Spleen (tissue), 7 donors: ENCODE measurements at regions not wholly inside any gene's neighbourhood (a gene's known extent, or its start where the extent isn't known, plus 50 kb on each side); places are given as distances from the start of the nearest gene placed in this dataset.

Experiments used
- CTCF ChIP-seq, 11 experiments: fragments of 200-600 bp in 7 of 11; fragments of 450-650 bp in 4 of 11; sonication (generic) in 4 of 11; IDR thresholded peaks in 8 of 11; conservative IDR thresholded peaks in 3 of 11; 1 replicate in 7 of 11; 2 replicates in 4 of 11; pipeline versions ENCODE4 v1.4.0 to v1.8.0; 2016 to 2021; ENCODE audit warnings: antibody characterized with exemption in 11 of 11, inconsistent platforms in 4 of 11, mild to moderate bottlenecking in 1 of 11
- POLR2A ChIP-seq, 3 donors: fragments of 450-650 bp; IDR thresholded peaks; one replicate each; pipeline ENCODE4 v1.5.1; 2017; ENCODE audit warnings: antibody characterized with exemption in 3 of 3, mild to moderate bottlenecking in 1 of 3
- POLR2AphosphoS5 ChIP-seq, 3 donors: sonication (generic); formaldehyde crosslinking; IDR thresholded peaks; one replicate each; pipeline ENCODE4 v1.5.1; 2017; ENCODE audit warnings: antibody characterized with exemption in 3 of 3
- donor health status: DM: no; HTN: no; CAD: no; lungs with moderate emphysema.
- donor health status: DM: no; HTN: no; CAD: no.
- donor health status: DM: no; HTN: no; CAD: no.

GRCh38 chr21:27653481-27653880 lies 686.6 kb upstream of the ADAMTS5 start:
- TF ChIP-seq CTCF (IDR thresholded peaks at IDR 0.05 in 8 of 11, conservative IDR thresholded peaks at IDR 0.05 in 3 of 11) (no peak), POLR2AphosphoS5 (IDR thresholded peaks at IDR 0.05) (no peak), POLR2A (IDR thresholded peaks at IDR 0.05) (no peak)
